ENCODE measurements at regions not wholly inside any gene's neighbourhood (a gene's known extent, or its start where the extent isn't known, plus 50 kb on each side); places are given as distances from the start of the nearest gene placed in this dataset.

DNA sequence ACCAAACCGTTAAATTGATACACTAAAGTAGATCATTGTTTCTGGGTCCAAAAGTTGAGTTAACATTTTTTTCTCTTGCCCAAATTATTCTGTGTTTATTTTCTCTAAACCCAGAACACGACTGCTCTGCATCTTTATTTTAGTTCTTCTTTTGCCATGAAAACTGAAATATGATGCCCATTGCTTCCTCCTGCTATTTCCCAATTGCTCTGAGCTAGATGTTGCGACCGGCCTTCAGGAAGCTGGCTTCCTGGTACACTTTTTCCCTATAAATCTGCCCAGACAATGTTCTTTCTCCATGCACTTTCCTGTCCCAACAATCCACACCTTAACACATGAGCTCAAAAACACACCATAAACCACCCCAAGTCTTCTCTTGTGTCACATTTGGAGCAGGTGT lies 501.4 kb downstream of the FBXO15 start:
- no peaks in the 10 kb centered on the region for H3K4me1 Mint-ChIP-seq
- no peaks in the 10 kb centered on the region for H3K27me3 Mint-ChIP-seq (ENCODE audit: insufficient read depth)
- H3K36me3 Mint-ChIP-seq (ENCODE audit: low read depth): no peaks in the 10 kb centered on the region
- no peaks in the 10 kb centered on the region for H3K4me1 ChIP-seq (ENCODE audit: control insufficient read depth, insufficient read depth, low read length)
- DNase-seq: no peak
- no peak overlapping the region for H3K27ac ChIP-seq (ENCODE audit: low read depth, low read length)
- H3K36me3 ChIP-seq (ENCODE audit: control insufficient read depth, insufficient read depth, low read length): no peaks in the 10 kb centered on the region
- TF ChIP-seq, protein P1, sequence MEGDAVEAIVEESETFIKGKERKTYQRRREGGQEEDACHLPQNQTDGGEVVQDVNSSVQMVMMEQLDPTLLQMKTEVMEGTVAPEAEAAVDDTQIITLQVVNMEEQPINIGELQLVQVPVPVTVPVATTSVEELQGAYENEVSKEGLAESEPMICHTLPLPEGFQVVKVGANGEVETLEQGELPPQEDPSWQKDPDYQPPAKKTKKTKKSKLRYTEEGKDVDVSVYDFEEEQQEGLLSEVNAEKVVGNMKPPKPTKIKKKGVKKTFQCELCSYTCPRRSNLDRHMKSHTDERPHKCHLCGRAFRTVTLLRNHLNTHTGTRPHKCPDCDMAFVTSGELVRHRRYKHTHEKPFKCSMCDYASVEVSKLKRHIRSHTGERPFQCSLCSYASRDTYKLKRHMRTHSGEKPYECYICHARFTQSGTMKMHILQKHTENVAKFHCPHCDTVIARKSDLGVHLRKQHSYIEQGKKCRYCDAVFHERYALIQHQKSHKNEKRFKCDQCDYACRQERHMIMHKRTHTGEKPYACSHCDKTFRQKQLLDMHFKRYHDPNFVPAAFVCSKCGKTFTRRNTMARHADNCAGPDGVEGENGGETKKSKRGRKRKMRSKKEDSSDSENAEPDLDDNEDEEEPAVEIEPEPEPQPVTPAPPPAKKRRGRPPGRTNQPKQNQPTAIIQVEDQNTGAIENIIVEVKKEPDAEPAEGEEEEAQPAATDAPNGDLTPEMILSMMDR (conservative IDR thresholded peaks at IDR 0.05): no peak
- H3K27me3 ChIP-seq (ENCODE audit: control insufficient read depth, insufficient read depth, low read length, poor library complexity, severe bottlenecking): no peaks in the 10 kb centered on the region
- 71 to 86% methylated on average over 2 to 4 of the region's 4 CpGs for WGBS, 2 experiments (ENCODE audit: insufficient coverage in 1 of 2, insufficient read length in 1 of 2)
- H3K9me3 ChIP-seq (ENCODE audit: control insufficient read depth, low read length): no peaks in the 10 kb centered on the region
- H3K4me3 ChIP-seq (ENCODE audit: low read length): no peak overlapping the region
- H3K4me3 Mint-ChIP-seq: no peak overlapping the region
- no peak overlapping the region for H3K27ac Mint-ChIP-seq
- H3K9ac ChIP-seq (ENCODE audit: extremely low read depth, low read length, poor library complexity, severe bottlenecking): no peak overlapping the region
- H3K9me3 Mint-ChIP-seq: no peaks in the 10 kb centered on the region

DNA sequence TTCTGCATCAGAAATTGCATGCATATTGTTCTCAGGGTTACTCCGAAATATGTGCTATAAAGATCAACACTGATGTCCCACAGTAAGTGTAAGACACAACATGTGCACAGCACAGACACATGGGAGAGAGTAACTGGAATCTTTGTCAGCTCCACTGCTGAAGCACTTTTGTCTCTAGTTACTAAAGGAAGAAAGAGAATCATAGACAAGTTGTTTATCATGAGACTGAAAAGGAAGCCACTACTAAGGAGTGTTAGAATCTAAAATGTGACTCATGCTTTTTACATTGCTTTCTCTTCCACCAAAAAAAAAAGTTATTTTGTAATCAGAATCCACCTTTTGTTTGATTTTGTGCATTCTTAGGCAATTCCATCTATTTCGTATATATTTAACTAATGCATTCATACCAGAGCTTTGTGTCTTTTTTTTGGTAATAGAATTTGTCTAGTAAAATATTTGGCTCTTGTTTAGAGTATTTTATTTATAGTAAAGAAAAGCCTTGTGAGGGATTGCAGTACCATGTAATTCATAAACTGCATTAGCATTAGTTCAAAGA lies 502.4 kb downstream of the FBXO15 start:
- Histone ChIP-seq H3K4me1 (ENCODE audit: control insufficient read depth, insufficient read depth, low read length) (no peaks in the 10 kb centered on the region), H3K9ac (ENCODE audit: extremely low read depth, low read length, poor library complexity, severe bottlenecking) (no peak overlapping the region), H3K4me3 (ENCODE audit: low read length) (no peak overlapping the region), H3K9me3 (ENCODE audit: control insufficient read depth, low read length) (no peaks in the 10 kb centered on the region), H3K27ac (ENCODE audit: low read depth, low read length) (no peak overlapping the region), H3K36me3 (ENCODE audit: control insufficient read depth, insufficient read depth, low read length) (no peaks in the 10 kb centered on the region), H3K27me3 (ENCODE audit: control insufficient read depth, insufficient read depth, low read length, poor library complexity, severe bottlenecking) (no peaks in the 10 kb centered on the region)
- no peaks in the 10 kb centered on the region for H3K4me1 Mint-ChIP-seq
- DNase-seq: no peak
- 94 to 100% methylated on average over 1 to 2 of the region's 2 CpGs for WGBS, 2 experiments (ENCODE audit: insufficient coverage in 1 of 2, insufficient read length in 1 of 2)
- TF ChIP-seq, protein P1 (conservative IDR thresholded peaks at IDR 0.05): no peak
- no peaks in the 10 kb centered on the region for H3K27me3 Mint-ChIP-seq (ENCODE audit: insufficient read depth)
- no peaks in the 10 kb centered on the region for H3K36me3 Mint-ChIP-seq (ENCODE audit: low read depth)
- no peaks in the 10 kb centered on the region for H3K9me3 Mint-ChIP-seq
- no peak overlapping the region for H3K4me3 Mint-ChIP-seq
- no peak overlapping the region for H3K27ac Mint-ChIP-seq

DNA sequence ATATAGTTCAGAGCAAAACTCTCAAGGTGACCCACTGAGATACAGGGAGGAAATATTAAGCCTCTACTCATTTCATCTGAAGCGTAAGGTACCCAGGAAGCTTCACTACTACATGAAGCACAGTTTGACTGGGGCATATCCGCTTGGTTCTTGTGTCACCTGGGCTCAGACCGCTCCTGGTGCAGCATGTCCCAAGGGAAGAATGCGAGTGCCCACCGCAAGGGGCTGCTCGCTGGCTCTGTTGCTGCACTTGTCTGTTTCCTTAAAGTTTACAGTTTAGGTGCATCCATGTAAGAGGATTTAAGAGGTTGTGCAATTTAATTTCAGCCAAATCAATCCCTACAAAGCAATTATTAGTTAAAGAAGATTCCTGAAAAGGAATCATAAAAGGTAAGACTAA lies 507.8 kb downstream of the FBXO15 start:
- no peak for DNase-seq
- H3K36me3 Mint-ChIP-seq (ENCODE audit: low read depth): no peaks in the 10 kb centered on the region
- H3K9me3 Mint-ChIP-seq: no peaks in the 10 kb centered on the region
- peaks cover 2% of the 10 kb centered on the region for H3K4me1 ChIP-seq (ENCODE audit: control insufficient read depth, insufficient read depth, low read length)
- H3K36me3 ChIP-seq (ENCODE audit: control insufficient read depth, insufficient read depth, low read length): no peaks in the 10 kb centered on the region
- no peaks in the 10 kb centered on the region for H3K27me3 ChIP-seq (ENCODE audit: control insufficient read depth, insufficient read depth, low read length, poor library complexity, severe bottlenecking)
- H3K27ac ChIP-seq (ENCODE audit: low read depth, low read length): no peak overlapping the region
- TF ChIP-seq, protein P1 (conservative IDR thresholded peaks at IDR 0.05): peak; percentile 36
- H3K4me3 ChIP-seq (ENCODE audit: low read length): no peak overlapping the region
- no peaks in the 10 kb centered on the region for H3K27me3 Mint-ChIP-seq (ENCODE audit: insufficient read depth)
- H3K4me3 Mint-ChIP-seq: no peak overlapping the region
- no peaks in the 10 kb centered on the region for H3K4me1 Mint-ChIP-seq
- H3K9me3 ChIP-seq (ENCODE audit: control insufficient read depth, low read length): no peaks in the 10 kb centered on the region
- no peak overlapping the region for H3K27ac Mint-ChIP-seq
- H3K9ac ChIP-seq (ENCODE audit: extremely low read depth, low read length, poor library complexity, severe bottlenecking): no peak overlapping the region
- WGBS, 2 experiments (ENCODE audit: insufficient coverage in 1 of 2, insufficient read length in 1 of 2): 92 to 100% methylated on average over 1 to 6 of the region's 6 CpGs
